HEK293T (cell line): ENCODE measurements at regions not wholly inside any gene's neighbourhood (a gene's known extent, or its start where the extent isn't known, plus 50 kb on each side); places are given as distances from the start of the nearest gene placed in this dataset.

Experiments
- CTCF ChIA-PET: fragments of 350-600 bp; formaldehyde crosslinking; extraction: SDS; loops from one replicate; lab custom pipeline; 2021; ENCODE audit warnings: antibody characterized with exemption, inconsistent platforms; lab: Yijun Ruan, JAX
- POLR2A ChIA-PET: fragments of 350-600 bp; formaldehyde crosslinking; extraction: SDS; loops from one replicate; lab custom pipeline; 2020; ENCODE audit warnings: antibody characterized with exemption, inconsistent platforms; lab: Yijun Ruan, JAX
- DNase-seq: peaks from one replicate; pipeline ENCODE4 v3.0.0; 2012; ENCODE audit warnings: mixed read lengths; ENCODE audit errors: extremely low spot score
- ARNT ChIP-seq: fragments of 450-650 bp; IDR thresholded peaks from 2 replicates; pipeline ENCODE4 v1.6.1; 2017; ENCODE audit warnings: mild to moderate bottlenecking
- BHLHE40 ChIP-seq: fragments of 450-650 bp; IDR thresholded peaks from 2 replicates; pipeline ENCODE4 v1.6.1; 2016; ENCODE audit warnings: mild to moderate bottlenecking, moderate library complexity, borderline replicate concordance
- CTBP1 ChIP-seq: fragments of 450-650 bp; IDR thresholded peaks from 2 replicates; pipeline ENCODE4 v1.6.1; 2016; ENCODE audit warnings: borderline replicate concordance
- ELF4 ChIP-seq: fragments of 450-650 bp; IDR thresholded peaks from 2 replicates; pipeline ENCODE4 v1.6.1; 2017; ENCODE audit warnings: antibody characterized with exemption
- FOXA1 ChIP-seq: fragments of 450-650 bp; IDR thresholded peaks from 2 replicates; pipeline ENCODE4 v1.6.1; 2016; ENCODE audit warnings: mild to moderate bottlenecking
- FOXK2 ChIP-seq: fragments of 450-650 bp; IDR thresholded peaks from 2 replicates; pipeline ENCODE4 v1.6.1; 2016; ENCODE audit warnings: mild to moderate bottlenecking
- FOXM1 ChIP-seq: fragments of 450-650 bp; IDR thresholded peaks from 2 replicates; pipeline ENCODE4 v1.6.1; 2017; ENCODE audit warnings: mild to moderate bottlenecking, borderline replicate concordance
- HDGF ChIP-seq: fragments of 450-650 bp; IDR thresholded peaks from 2 replicates; pipeline ENCODE4 v1.6.1; 2017; ENCODE audit warnings: antibody characterized with exemption, borderline replicate concordance
- L3MBTL2 ChIP-seq: fragments of 450-650 bp; conservative IDR thresholded peaks from 2 replicates; pipeline ENCODE4 v1.6.1; 2016; ENCODE audit warnings: mild to moderate bottlenecking
- LEF1 ChIP-seq: fragments of 450-650 bp; IDR thresholded peaks from 2 replicates; pipeline ENCODE4 v1.6.1; 2017; ENCODE audit warnings: mild to moderate bottlenecking, borderline replicate concordance
- NFRKB ChIP-seq: fragments of 450-650 bp; IDR thresholded peaks from 2 replicates; pipeline ENCODE4 v1.6.1; 2016; ENCODE audit warnings: mild to moderate bottlenecking, moderate library complexity
- SP1 ChIP-seq: fragments of 450-650 bp; IDR thresholded peaks from 2 replicates; pipeline ENCODE4 v1.6.1; 2017
- SUZ12 ChIP-seq: fragments of 450-650 bp; IDR thresholded peaks from 2 replicates; pipeline ENCODE4 v1.6.1; 2016; ENCODE audit warnings: mild to moderate bottlenecking
- TARDBP ChIP-seq: fragments of 450-650 bp; IDR thresholded peaks from 2 replicates; pipeline ENCODE4 v1.6.1; 2016
- ZNF384 ChIP-seq: fragments of 450-650 bp; IDR thresholded peaks from 2 replicates; pipeline ENCODE4 v1.6.1; 2016
- TF ChIP-seq, protein P1 (sequence below): fragments of 450-650 bp; IDR thresholded peaks from 2 replicates; pipeline ENCODE4 v1.6.1; 2016

DNA sequence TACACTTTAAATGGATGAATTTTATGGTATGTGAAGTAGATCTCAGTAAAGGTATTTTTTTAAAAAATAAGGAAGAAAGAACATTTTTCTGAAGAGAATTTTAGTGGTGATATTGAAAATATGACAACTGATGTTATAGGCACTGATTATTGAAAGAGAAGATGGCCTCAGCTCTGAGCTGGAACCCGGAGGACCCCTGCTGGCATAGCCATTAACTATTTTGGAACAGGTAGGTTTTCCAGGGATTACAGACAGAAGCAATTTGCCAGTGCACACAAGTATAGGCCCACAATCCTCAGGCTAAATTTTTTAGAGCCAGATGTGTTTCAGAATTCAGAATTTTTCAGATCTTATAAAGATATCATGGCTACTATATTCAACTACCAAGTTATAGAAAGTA, 315.9 kb upstream of the GPR149 start:
- POLR2A ChIA-PET = no interaction called here
- TF ChIP-seq ZNF384 (no peak), L3MBTL2 (no peak)
- no peak for DNase-seq
- CTCF ChIA-PET = no interaction called here

DNA sequence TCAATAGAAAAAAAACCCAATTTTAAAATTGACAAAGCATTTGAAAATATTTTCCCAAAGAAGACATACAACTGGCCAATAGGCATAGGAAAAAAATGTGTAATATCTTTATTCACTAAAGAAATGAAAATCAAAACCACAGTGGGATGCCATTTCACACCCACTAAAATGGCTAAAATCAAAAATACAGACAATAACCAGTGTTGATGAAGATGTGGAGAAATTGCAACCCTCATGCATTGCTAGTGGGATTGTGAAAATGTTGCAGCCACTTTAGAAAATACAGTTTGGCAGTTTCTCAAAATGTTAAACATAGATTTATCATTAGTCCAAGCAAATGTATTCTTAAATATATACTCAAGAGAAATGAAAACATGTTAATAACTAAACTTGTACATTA, 315.1 kb upstream of the GPR149 start:
- ChIA-PET CTCF (no interaction called here), POLR2A (no interaction called here)
- TF ChIP-seq CTBP1 (no peak), FOXM1 (no peak), FOXK2 (no peak), ARNT (no peak), ELF4 (no peak), ZNF384 (no peak), SP1 (no peak), BHLHE40 (no peak), LEF1 (no peak), L3MBTL2 (no peak)
- TF ChIP-seq, protein P1, sequence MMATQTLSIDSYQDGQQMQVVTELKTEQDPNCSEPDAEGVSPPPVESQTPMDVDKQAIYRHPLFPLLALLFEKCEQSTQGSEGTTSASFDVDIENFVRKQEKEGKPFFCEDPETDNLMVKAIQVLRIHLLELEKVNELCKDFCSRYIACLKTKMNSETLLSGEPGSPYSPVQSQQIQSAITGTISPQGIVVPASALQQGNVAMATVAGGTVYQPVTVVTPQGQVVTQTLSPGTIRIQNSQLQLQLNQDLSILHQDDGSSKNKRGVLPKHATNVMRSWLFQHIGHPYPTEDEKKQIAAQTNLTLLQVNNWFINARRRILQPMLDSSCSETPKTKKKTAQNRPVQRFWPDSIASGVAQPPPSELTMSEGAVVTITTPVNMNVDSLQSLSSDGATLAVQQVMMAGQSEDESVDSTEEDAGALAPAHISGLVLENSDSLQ = no peak
- DNase-seq = no peak

DNA sequence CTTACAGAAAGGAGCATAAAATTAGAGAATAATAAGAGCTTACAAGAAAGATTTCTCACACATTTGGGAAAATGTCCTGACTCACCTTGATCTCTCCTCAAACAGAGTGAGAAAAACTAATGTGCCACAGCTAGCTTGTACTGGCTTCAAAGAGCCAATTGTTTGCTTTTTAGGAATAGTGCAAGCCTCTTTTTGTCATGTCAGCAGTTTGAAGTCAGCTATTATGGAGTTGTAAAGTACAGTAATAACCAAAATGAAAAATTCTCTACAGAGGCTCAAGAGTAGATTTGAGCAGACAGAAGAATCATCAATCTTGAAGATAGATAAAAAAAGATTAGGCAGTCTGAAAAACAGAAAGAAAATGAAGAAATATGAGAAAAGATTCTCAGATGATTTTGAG, 313.4 kb upstream of the GPR149 start:
- no peak for TF ChIP-seq SP1
- no peak for TF ChIP-seq TARDBP
- no peak for TF ChIP-seq BHLHE40
- TF ChIP-seq FOXA1 = no peak
- TF ChIP-seq ARNT = no peak
- TF ChIP-seq HDGF = no peak
- no peak for TF ChIP-seq FOXM1
- no peak for TF ChIP-seq ZNF384
- TF ChIP-seq FOXK2 = no peak
- TF ChIP-seq NFRKB = no peak
- no peak for TF ChIP-seq SUZ12
- TF ChIP-seq, protein P1 = no peak
- no peak for TF ChIP-seq LEF1
- no peak for TF ChIP-seq L3MBTL2
- TF ChIP-seq CTBP1 = no peak
- no peak for TF ChIP-seq ELF4
- ChIA-PET POLR2A (no interaction called here), CTCF (no interaction called here)
- DNase-seq = no peak

DNA sequence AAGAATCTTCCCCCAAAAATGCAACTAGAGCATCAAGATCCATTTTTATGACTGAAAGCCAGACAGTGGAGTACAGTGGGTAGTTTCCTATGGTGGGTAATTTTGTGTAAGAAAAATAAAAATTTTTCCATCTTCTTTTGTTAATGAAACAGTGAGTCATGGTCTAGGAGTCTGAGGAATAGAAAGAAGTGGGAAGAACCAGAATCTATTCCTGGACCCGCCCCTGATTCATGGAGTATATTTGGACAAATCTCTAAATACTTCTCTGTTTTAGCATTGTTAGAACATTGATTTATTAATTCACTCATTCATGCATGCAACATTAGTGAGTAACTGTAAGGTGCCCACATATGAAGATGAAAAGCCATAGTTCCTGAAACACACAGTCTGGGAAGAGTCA, 304.5 kb upstream of the GPR149 start:
- no peak for DNase-seq
- POLR2A ChIA-PET = no interaction called here
- TF ChIP-seq, protein P1 = no peak
- TF ChIP-seq NFRKB = no peak
- no peak for TF ChIP-seq HDGF
- no peak for TF ChIP-seq TARDBP
- no peak for TF ChIP-seq L3MBTL2
- CTCF ChIA-PET = no interaction called here

DNA sequence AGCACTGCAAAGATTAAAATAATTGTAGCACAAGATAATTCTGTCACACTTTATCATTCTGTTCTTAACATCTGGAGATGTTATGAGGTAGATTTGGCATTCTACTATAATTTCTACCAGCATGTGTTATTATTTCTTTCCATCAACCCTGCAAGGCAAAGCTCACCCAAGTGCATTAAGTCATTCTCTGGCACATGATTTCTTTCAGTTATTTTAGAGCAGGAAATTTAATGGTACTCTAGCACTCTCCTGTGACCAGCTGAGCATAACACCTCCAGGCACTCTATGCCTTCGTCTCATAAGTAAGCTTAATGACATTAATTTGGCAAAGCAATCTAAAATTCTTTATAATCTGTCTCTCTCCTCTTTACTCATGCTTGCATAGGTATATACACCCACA, 300.2 kb upstream of the GPR149 start:
- TF ChIP-seq HDGF = no peak
- no peak for TF ChIP-seq FOXA1
- CTCF ChIA-PET = no interaction called here
- DNase-seq = no peak
- POLR2A ChIA-PET = no interaction called here

DNA sequence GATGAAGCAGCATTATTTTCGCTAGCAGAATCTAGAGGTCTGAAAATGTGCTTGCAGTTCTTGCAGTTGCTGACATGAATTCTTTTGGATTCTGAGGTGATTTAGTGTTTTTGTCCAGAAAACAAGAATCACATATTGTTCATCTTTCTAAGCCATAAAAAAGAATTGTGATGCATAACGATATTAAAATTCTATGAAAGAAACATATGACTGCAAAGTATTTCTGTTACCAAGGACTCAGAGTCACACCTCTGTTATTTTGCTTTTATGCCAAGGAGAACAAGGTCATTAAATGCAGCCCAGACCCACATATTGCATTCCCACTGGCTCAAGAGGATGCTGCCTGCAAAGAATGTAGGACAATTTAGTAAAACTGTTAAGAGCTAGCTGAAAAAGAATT, 299.8 kb upstream of the GPR149 start:
- CTCF ChIA-PET = no interaction called here
- no peak for DNase-seq
- TF ChIP-seq ELF4 (no peak), FOXM1 (no peak)
- POLR2A ChIA-PET = no interaction called here

DNA sequence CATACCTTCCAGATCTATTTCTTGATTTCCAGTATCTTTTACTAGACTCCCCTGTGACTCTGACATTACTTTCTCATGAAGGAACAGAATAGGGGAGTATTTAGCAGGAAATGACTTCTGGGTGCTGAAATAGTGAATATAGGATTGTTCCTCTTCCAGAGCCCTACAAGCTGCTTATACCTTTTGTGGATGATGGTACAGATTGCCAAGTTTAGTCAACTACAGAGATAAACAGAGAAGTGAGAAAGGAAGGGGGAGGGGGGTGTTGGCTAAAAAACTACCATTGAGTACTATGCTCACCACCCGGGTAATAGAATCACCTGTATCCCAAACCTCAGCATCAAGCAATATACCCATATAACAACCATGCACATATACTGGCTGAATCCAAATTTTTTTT, 298.3 kb upstream of the GPR149 start:
- TF ChIP-seq ELF4 = no peak
- no peak for TF ChIP-seq LEF1
- TF ChIP-seq SUZ12 = no peak
- no peak for TF ChIP-seq HDGF
- TF ChIP-seq CTBP1 = no peak
- TF ChIP-seq, protein P1 = no peak
- no peak for TF ChIP-seq SP1
- TF ChIP-seq FOXK2 = no peak
- TF ChIP-seq BHLHE40 = no peak
- TF ChIP-seq TARDBP = no peak
- TF ChIP-seq NFRKB = no peak
- no peak for TF ChIP-seq ARNT
- TF ChIP-seq FOXM1 = no peak
- TF ChIP-seq FOXA1 = no peak
- no peak for TF ChIP-seq L3MBTL2
- TF ChIP-seq ZNF384 = no peak
- CTCF ChIA-PET = no interaction called here
- no peak for DNase-seq
- POLR2A ChIA-PET = no interaction called here
